HG02885 (cell line): ENCODE measurements at regions not wholly inside any gene's neighbourhood (a gene's known extent, or its start where the extent isn't known, plus 50 kb on each side); places are given as distances from the start of the nearest gene placed in this dataset.
"Not testable (repeated sequence)": the region's sequence is repeated elsewhere in the genome, so short reads cannot be mapped to it uniquely, and the experiment has no call there.

ENCODE experiments used
- ATAC-seq: cut with Tn5 transposase; IDR thresholded peaks from one replicate; pipeline ENCODE4 v1.9.1; 2021; ENCODE audit warnings: mild to moderate bottlenecking; ENCODE audit not compliant: unreplicated experiment, poor library complexity

DNA sequence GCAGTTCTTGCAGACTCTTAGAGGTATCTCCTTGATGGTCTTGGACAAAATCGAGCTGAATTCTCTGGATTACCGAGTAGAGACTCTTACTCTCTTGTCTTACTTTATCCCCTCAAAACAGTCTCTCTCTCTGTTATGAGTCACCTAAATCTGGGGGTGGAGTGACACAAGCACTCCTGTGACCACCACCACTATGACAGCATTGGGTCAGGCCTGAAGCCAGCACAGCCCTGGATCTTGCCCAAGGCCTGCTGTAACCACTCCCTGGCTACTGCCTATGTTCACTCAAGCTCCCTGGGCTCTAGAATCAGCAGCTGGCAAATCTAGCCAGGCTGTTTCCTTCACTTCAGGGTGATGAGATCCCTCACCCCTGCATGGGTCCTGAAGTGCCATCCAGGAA, 662.5 kb downstream of the LUZP2 start:
- ATAC-seq: no peak

DNA sequence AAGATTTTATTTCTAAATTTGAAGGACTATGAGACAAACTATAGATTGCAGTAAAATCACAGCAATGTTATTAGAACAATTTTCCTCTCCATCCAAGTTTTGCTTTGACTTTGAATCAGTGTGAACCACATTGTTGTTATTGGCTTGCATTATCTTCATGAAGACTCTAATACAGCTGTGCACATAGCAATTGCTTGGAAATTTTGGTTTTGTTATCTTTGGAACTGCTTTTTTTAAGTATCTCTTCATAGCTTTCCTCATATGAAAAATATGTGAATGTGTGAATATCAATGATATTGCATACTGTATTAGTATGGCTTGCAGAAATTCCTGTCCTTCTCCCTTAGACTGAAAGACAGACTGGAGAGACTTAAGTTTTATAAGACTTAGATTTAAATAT, 666.6 kb downstream of the LUZP2 start:
- no peak for ATAC-seq

DNA sequence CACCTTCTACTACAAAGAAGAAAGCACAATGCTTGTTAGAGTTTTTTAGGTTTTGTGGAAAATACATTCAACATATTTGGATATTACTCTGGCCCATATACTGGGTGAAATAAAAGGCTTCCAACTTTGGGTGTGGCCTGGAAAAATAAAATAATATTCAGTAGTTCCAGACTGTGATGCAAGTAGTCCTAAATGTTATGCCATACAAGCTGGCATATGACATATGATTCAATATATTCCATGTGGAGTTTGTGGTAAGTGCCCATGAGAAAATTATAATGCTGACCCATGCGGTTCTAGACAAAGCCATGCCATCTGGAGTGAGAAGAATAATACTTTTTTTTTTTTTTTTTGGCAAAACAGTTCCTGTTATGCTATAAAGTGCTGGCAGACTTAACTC, 683.3 kb downstream of the LUZP2 start:
- ATAC-seq: no peak

DNA sequence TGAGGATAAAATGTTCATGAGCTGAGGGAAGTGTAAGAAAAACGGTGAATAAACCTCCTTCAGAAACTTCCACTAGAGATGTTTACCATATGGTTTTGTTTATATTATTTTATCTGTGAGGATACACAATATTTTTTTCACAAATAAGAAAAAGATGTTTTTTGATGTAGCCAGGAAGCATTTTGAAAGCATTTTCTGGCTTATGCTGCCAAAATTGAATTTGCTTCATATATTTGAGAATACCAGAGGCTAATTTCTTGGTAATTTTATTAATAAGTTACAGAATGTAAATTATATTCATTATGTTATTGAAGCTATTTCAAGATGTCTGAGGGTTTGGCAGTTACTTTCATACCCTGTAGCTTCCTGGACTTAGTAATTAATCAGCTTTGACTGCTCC, 686.6 kb downstream of the LUZP2 start:
- no peak for ATAC-seq

DNA sequence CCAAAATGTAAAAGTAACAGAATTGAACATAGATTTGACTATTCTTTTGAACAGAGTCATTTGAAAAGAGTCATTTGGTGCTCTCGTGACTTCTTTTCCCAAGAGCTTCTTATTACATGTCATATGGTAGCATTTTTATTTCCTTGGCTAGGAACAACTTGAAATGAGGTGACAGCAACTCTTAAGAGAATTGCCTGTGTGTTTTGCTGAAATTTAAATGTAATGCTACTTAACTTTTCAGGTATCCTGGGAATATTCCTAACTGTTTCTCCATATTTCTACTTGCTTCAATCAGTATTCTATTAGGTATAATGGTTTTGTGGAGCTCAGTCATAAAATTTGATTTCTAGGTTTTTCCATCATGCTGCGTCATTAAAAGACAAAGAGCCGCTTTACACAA, 700.7 kb downstream of the LUZP2 start:
- ATAC-seq: no peak

DNA sequence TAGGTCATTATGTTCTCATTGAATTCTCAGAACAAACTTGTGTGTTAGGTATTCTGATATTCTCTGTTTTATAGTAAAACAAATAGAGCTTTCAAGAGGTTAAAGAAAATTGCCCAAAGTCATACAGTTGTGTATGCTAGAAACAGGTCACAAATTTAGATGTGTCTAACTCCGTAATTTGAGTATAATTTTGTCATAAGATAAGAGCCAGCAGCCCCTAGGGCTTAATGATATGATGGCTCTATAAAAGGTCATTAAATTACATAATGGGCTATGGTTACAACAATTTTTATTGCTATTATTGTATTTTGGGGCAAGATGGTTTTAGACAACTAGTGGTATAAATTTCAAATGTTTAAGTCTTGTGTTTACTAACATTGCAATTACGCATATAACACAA, 701.9 kb downstream of the LUZP2 start:
- no peak for ATAC-seq

DNA sequence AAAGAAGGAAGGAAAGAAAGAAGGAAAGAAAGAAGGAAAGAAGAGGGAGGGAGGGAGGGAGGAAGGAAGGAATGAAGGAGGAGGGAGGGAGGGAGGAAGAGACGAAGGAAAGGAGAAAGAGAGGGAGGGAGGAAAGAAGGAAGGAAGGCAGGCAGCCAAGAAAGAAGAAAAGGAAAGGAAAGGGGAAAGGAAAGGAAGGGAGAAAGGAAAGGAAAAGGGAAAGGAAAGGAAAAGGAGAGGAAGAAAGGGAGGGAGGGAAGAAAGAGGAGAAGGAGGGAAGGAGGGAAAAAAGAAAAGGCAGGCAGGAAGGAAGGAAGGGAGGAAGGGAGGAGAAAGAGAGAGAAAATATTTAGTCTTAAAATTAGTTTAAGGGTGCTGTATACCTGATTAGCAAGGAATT, 704.1 kb downstream of the LUZP2 start:
- no peak for ATAC-seq

DNA sequence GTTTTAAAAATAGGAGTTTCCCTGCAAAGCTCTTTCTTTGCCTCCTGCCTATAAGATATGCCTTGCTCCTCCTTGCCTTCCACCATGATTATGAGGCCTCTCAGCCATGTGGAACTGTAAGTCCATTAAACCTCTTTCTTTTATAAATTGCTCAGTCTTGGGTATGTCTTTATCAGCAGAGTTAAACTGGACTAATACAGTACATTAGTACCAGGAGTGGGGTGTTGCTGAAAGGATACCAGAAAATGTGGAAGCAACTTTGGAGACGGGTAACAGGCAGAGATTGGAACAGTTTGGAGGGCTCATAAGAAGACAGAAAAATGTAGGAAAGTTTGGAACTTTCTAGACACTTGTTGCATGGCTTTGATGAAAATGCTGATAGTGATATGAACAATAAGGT, 709.9 kb downstream of the LUZP2 start:
- ATAC-seq: no peak

DNA sequence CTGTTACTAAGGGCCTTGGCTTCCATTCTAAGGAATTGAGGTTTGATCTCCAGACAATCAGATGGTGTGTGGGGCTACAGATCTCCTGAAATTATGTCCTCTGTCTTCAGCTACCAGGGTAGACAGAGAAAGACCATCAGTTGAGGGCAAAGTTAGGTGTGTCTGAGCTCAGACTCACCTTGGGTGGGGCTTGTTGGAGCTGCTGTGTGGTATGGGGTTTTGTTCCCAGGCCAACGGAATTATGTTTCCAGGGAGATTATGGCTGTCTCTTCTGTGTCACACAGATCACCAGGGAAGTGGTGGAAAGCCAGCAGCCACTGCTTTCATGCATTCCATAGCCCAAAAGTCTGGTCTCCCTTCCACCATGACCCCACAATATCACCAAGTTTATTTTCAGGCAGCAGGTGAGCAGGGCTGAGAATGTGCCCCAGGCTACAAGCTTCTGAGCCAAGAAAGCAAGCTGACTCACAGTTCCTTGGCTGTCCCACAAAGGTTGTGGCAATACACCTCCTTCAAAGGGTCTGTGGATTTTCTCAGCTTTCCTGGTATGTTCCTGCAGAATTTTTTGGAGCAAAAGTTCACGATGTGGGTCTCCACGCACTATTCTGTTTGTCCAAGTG, 714.9 kb downstream of the LUZP2 start:
- no peak for ATAC-seq

DNA sequence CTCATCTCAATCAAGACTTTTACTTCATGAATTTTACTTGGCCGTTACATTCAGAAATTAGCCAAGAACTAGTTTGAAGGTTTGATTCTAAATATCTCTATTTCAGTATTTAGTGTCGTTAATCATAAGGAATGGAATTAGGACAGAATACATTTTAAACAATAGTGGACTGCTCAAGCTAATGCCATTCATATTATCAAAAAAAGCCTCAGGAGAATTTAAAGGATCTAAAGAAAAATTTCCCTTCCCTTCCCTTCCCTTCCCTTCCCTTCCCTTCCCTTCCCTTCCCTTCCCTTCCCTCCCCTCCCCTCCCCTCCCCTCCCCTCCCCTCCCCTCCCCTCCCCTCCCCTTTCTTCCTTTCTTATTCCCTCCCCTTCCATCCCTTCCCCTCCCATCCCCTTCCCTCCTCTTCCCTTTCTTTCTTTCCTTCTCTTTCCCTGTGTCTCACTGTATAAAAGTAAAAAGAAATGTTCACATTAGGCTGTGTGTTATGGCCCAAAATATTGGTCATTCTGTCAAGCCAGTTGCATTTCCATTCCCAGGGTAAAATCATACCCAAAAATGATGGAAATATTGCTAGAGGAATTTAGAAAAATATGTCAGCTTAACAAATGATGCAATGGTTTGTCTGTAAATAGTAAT, 717.8 kb downstream of the LUZP2 start:
- no peak for ATAC-seq

DNA sequence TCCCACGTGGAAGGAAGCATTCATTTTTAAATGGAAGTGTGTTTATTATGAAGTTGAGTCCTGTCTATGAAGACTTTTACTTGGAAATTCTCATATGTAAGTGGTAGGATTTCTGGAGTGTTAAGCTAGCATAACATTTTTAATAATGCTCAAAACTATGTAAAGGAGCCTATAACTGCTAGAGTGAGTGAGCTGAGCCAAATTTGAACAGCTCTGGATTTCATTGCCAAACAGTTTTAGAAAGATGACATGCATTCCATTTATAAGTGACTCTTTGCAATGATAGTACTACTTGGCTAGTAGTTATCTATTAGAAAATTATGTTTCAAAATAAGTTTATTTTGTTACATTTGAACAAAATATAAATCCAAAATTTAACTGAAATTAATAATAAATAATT, 721.2 kb downstream of the LUZP2 start:
- ATAC-seq: no peak

DNA sequence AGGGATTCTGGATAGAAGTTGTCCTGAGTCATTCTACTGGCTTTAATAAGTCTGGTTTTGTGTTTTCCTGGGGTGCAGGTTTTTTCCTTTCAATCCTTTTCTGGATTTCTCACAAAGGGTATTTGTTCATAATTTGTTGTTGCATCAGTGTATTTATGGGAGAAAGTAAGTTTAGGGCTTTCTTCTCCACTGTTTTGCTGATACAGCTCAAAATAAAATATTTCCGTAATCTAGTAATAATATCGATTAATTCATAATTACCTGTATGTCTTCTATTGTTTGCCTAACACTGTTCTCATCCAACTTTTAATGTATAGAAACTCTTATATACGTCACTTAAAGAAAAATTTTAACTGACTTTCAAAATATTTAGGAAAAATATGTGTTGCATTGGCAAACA, 728.2 kb downstream of the LUZP2 start:
- ATAC-seq: no peak

DNA sequence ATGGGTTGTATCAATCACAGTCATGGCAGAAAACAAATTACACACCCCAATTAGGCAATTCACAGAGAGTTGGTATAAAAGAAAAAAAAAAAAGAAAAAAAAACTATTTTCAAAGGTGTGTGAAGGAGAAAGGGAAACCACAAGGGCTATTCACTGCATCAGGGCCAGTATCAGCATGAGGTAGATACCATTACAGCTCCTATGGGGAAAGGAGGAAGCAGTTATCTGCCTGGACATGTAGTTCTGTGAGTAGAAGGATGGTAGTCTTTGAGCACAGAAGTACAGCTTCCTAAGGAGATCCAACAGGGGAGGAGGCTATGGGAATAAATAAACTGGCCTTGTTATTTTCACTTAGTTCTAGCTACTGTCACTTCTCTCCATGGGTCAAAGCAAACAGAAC, 746.1 kb downstream of the LUZP2 start:
- no peak for ATAC-seq

DNA sequence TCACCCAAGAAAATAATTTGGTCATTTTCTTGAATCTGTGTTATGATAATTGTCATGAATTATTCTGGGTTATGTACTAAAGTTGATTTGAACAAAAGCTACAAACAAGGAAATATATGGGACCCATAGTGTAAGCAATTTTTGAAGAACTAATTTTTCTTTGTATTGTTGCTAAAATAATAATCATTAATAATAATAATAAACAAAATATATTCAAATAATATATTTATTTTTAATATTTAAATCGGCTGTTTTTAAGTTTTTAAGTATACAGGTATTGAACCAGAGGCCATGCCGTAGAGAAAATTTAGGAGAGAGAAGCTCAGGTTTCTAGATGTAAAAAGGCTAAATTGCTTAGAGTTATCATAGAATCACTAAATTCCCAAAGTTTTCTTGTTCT, 747.3 kb downstream of the LUZP2 start:
- ATAC-seq: no peak

DNA sequence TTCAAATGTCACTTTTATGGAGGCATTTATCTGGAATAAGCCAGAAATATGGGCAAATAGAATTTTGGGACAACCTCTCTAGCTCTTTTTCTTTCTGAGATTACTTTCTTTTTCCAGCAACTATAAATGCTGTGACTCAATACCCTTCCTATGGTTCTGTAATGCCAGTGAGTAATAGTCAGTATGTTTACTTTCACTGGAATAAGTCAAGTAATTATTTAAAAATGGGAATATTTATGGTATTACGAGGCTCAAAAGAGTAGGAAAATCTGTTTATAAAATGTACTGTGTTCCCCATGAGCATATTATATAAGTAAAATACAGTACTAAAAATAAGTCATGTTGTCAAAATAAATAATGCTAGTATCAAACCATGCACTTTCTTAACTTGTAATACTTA, 750.5 kb downstream of the LUZP2 start:
- no peak for ATAC-seq

DNA sequence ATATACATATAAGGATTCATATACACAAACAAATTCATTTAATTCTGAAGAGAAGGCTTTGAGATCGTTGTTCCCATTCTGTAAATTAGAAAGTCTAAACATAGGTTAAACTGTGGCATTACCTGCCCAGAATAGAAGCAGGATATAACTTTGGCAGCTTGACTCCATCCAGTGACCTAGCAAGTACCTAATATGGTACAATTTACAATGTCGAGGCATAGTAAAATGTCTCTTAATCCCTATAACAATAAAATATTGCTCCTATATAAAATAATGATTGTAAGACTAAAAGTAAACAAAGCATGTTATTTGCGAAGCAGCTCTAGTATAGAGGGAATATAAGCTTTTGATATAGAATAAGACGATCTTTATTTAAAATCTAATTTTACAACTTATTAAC, 756.0 kb downstream of the LUZP2 start:
- ATAC-seq: no peak

DNA sequence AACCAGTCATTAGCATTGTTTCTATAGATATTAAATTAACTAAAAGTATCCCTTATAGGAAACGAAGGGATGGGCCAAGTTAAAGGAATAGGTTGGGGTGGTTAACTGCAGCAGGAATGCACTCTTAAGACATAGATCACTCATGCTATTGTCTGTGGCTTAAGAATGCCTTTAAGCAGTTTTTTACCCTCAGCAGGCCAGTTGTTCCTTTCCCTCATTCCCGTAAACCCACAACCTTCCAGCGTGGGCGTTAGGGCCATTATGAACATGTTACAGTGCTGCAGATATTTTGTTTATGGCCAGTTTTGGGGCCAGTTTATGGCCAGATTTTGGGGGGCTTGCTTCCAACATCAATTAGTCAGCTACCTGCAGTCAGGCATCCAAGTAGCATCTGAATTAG, 767.0 kb downstream of the LUZP2 start:
- not testable (repeated sequence) for ATAC-seq

DNA sequence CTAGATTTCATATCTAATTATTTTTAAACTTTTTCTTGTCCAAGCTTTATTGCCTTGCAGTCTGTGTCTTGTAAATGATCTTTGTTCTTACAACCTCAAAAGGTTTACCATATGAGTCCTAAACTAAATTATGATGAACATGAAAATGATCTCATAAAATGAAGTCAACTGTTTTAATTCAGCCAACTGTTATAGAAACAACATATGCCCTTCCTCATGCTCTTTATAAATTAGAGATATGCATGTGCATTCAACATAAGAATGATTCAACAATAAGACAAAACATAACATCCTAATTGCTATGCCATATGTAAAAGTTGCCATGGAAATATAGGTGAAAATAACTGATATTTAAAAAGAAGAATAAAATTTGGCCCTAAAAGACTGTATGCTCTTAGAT, 774.4 kb downstream of the LUZP2 start:
- ATAC-seq: no peak

DNA sequence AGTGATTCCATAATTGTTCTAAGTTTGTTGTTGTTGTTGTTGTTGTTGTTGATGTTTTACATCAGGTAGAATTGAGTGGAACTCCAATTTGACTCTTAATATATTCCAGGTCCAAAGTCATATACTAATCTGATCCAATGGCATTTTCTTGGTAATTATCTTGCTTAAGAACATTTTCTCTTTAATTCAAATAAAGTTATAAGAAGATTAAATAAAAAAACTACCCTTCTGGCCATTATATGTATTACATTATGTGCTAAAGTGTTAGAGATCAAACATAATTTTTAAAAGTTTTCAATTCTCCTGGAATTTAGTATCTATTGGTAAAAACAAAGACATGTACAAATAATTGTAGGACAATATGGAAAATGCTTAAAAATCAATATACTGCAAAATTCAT, 775.4 kb downstream of the LUZP2 start:
- no peak for ATAC-seq

DNA sequence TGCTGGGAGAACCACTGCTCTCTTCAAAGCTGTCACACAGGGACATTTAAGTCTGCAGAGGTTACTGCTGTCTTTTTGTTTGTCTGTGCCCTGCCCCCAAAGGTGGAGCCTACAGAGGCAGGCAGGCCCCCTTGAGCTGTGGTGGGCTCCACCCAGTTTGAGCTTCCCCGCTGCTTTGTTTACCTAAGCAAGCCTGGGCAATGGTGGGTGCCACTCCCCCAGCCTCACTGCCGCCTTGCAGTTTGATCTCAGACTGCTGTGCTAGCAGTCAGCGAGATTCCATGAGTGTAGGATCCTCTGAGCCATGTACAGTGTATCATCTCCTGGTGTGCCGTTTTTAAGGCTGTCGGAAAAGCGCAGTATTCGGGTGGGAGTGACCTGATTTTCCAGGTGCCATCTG, 784.0 kb downstream of the LUZP2 start:
- not testable (repeated sequence) for ATAC-seq

DNA sequence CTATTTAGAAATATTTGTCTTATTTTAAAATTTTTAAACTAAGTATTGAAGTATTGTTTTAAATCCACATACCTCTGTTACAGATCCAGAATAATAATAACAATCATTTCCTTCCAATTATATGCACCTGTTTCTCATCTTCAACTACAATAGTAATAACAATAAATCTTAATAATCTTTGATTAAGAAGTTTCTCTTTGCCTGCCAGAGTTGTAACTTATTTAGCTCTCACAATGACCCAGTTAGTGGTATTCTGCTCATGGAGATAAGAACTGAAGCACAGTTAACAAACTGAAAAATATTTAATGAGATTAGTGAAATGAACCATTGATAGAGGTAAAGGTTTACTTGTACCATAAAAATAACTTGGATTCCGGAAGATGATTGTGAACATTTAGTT, 796.3 kb downstream of the LUZP2 start:
- ATAC-seq: no peak

DNA sequence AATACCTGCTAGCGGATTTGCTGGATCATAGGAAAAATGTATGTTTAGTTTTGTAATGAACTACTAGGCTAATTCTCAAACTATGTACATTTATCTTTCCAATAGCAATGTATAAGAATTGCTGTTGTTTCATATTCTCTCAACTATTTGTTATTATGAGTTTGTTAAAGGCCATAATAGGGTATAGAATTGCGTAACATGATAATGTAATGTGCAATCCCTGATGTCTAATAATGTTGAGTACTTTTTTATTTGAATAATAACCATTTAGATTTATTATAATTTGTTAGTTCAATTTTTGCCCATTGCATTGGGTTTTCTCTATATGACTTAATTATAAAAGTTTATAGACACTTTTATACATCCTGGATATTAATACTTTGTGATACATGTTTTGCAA, 801.6 kb downstream of the LUZP2 start:
- no peak for ATAC-seq

DNA sequence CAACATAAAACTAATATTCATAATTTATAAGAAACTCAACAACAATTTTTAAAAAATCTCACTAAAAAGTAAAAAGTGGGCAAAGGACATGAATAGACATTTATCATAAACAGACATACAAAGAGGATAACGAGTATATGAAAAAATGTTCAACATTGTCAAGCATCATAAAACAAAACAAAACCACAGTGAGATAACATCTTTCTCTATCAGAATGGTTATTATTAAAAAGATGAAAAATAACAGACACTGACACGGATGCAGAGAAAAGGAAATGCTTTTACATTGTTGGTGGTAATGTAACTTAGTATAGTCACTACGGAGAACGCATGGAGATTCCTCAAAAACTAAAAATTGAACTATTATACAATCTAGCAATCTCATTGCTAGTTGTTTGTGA, 813.0 kb downstream of the LUZP2 start:
- ATAC-seq: no peak
